ENCODE measurements at regions not wholly inside any gene's neighbourhood (a gene's known extent, or its start where the extent isn't known, plus 50 kb on each side); places are given as distances from the start of the nearest gene placed in this dataset.
A peak's percentile ranks its signal among the peaks of the same experiment; 100 is the strongest.

DNA sequence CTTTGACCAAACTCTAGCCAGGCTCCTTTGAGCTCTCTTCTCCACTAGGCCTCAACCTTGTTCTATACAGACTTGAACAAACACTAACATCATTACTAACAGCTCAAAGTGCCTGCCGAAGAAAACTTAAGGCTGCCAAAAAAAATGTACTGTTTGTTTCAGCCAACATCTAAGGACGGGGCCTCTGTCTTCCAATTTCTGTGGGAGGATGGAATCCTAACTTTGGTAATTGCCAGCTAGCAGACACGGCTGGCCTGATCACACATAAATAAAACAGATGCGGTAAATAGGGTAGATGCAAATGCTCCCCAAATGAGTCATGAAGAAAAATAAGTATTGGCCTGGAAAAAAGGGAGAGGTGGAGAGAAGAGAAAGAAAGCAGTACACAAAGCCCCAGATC lies 394.3 kb downstream of the TMEM135 start:
- no peak for DNase-seq (ENCODE audit: extremely low spot score in 2 of 2)
- Histone ChIP-seq H3K27me3 (no peaks in the 10 kb centered on the region), H3K4me3 (no peak overlapping the region), H3K4me1 (peaks cover 5% of the 10 kb centered on the region), H3K36me3 (no peaks in the 10 kb centered on the region), H3K9me3 (no peaks in the 10 kb centered on the region), H3K27ac (peak overlapping the region; percentile 27)
- TF ChIP-seq POLR2AphosphoS5 (IDR thresholded peaks at IDR 0.05; ENCODE audit: insufficient read depth in 1 of 2, low read depth in 1 of 2), result no peak
- TF ChIP-seq POLR2A (IDR thresholded peaks at IDR 0.05), result no peak
- no peak for TF ChIP-seq CTCF (IDR thresholded peaks at IDR 0.05)
- intact Hi-C loops (cut with DNase I), result no loop called here

DNA sequence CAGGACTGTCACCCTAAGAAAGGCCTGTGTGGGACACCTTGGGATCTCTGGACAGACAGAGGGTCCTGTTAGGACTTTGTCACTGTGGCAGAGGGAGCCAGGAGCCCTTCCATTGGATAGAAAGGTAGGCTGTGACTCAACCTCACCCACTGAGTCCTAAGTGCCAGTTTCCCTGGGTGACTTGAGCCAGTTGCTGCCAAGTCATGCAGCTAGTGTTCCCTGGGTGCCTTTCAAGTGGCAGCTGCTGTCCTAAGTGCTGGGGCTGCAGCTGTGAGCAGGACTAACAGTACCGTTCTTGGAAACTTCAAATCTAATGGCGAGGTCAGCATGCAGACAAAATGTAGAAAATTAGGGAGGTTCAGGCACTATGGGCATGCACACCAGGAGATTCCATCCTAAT lies 393.7 kb downstream of the TMEM135 start:
- H3K27me3 ChIP-seq, result no peaks in the 10 kb centered on the region
- H3K36me3 ChIP-seq, result no peaks in the 10 kb centered on the region
- H3K27ac ChIP-seq, result peak overlapping the region; percentile 27
- no peaks in the 10 kb centered on the region for H3K9me3 ChIP-seq
- H3K4me3 ChIP-seq, result no peak overlapping the region
- no peak for DNase-seq (ENCODE audit: extremely low spot score in 2 of 2)
- TF ChIP-seq CTCF (IDR thresholded peaks at IDR 0.05), result no peak
- TF ChIP-seq POLR2A (IDR thresholded peaks at IDR 0.05), result no peak
- no peak for TF ChIP-seq POLR2AphosphoS5 (IDR thresholded peaks at IDR 0.05; ENCODE audit: insufficient read depth in 1 of 2, low read depth in 1 of 2)
- peaks cover 5% of the 10 kb centered on the region for H3K4me1 ChIP-seq
- intact Hi-C loops (cut with DNase I), result no loop called here

GRCh38 chr11:87430821-87431220 lies 393.1 kb downstream of the TMEM135 start:
- Histone ChIP-seq H3K9me3 (no peaks in the 10 kb centered on the region), H3K36me3 (no peaks in the 10 kb centered on the region), H3K27ac (no peak overlapping the region), H3K27me3 (no peaks in the 10 kb centered on the region), H3K4me3 (no peak overlapping the region), H3K4me1 (peaks cover 5% of the 10 kb centered on the region)
- TF ChIP-seq CTCF (IDR thresholded peaks at IDR 0.05) (no peak), POLR2A (IDR thresholded peaks at IDR 0.05) (no peak), POLR2AphosphoS5 (IDR thresholded peaks at IDR 0.05; ENCODE audit: insufficient read depth in 1 of 2, low read depth in 1 of 2) (no peak)
- no peak for DNase-seq (ENCODE audit: extremely low spot score in 2 of 2)
- intact Hi-C loops (cut with DNase I), result no loop called here

DNA sequence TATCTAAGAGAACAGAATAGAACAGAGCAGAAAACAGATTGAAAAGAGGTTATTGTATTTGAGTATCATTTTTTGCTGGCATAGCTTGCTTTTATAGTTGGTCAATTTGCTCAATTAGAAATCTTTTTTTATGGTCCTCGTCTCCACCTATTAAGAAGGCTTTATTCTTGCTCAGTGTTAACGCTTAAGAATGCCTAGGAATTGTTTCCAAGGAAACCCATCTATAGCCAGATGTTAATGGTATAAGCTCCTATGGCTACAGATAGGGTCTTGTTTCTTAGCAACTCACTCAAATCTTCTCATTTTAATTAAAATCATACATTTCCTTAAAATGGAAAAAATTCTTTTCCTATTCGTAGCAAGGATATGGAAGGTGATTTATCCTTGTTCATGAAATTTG lies 392.3 kb downstream of the TMEM135 start:
- H3K4me1 ChIP-seq, result peaks cover 5% of the 10 kb centered on the region
- no peak for TF ChIP-seq POLR2AphosphoS5 (IDR thresholded peaks at IDR 0.05; ENCODE audit: insufficient read depth in 1 of 2, low read depth in 1 of 2)
- TF ChIP-seq CTCF (IDR thresholded peaks at IDR 0.05), result no peak
- no peak for TF ChIP-seq POLR2A (IDR thresholded peaks at IDR 0.05)
- no peak overlapping the region for H3K27ac ChIP-seq
- no peak overlapping the region for H3K4me3 ChIP-seq
- no peaks in the 10 kb centered on the region for H3K36me3 ChIP-seq
- DNase-seq (ENCODE audit: extremely low spot score in 2 of 2), result no peak
- H3K27me3 ChIP-seq, result no peaks in the 10 kb centered on the region
- intact Hi-C loops (cut with DNase I), result no loop called here
- H3K9me3 ChIP-seq, result no peaks in the 10 kb centered on the region

GRCh38 chr11:87428266-87428665 lies 390.5 kb downstream of the TMEM135 start:
- intact Hi-C loops (cut with DNase I), result no loop called here
- TF ChIP-seq POLR2A (IDR thresholded peaks at IDR 0.05), result no peak
- TF ChIP-seq CTCF (IDR thresholded peaks at IDR 0.05), result no peak
- TF ChIP-seq POLR2AphosphoS5 (IDR thresholded peaks at IDR 0.05; ENCODE audit: insufficient read depth in 1 of 2, low read depth in 1 of 2), result no peak
- no peak overlapping the region for H3K27ac ChIP-seq
- DNase-seq (ENCODE audit: extremely low spot score in 2 of 2), result no peak
- no peaks in the 10 kb centered on the region for H3K27me3 ChIP-seq
- H3K4me3 ChIP-seq, result no peak overlapping the region
- H3K36me3 ChIP-seq, result no peaks in the 10 kb centered on the region
- H3K9me3 ChIP-seq, result no peaks in the 10 kb centered on the region
- H3K4me1 ChIP-seq, result peaks cover 5% of the 10 kb centered on the region

Measured in vagina (tissue), 2 donors.